Rectal smooth muscle tissue (tissue), 1 donor: ENCODE measurements at regions not wholly inside any gene's neighbourhood (a gene's known extent, or its start where the extent isn't known, plus 50 kb on each side); places are given as distances from the start of the nearest gene placed in this dataset.
"Not testable (repeated sequence)": the region's sequence is repeated elsewhere in the genome, so short reads cannot be mapped to it uniquely, and the experiment has no call there.

Experiments
- H3K27ac ChIP-seq: one replicate; pipeline ENCODE4 v1.7.0; 2013; ENCODE audit warnings: low read depth, low read length, inconsistent platforms
- H3K27me3 ChIP-seq: one replicate; pipeline ENCODE4 v1.7.0; 2013; ENCODE audit warnings: low read length; ENCODE audit not compliant: control insufficient read depth, insufficient read depth
- H3K36me3 ChIP-seq: one replicate; pipeline ENCODE4 v1.7.0; 2013; ENCODE audit warnings: low read length; ENCODE audit not compliant: control insufficient read depth, insufficient read depth
- H3K4me1 ChIP-seq: one replicate; pipeline ENCODE4 v1.7.0; 2013; ENCODE audit warnings: low read length; ENCODE audit not compliant: control insufficient read depth, insufficient read depth
- H3K4me3 ChIP-seq: one replicate; pipeline ENCODE4 v1.7.0; 2013; ENCODE audit warnings: low read length
- H3K9ac ChIP-seq: one replicate; pipeline ENCODE4 v1.7.0; 2013; ENCODE audit warnings: low read length

GRCh38 chr5:1659100-1659981 lies 135.6 kb upstream of the LPCAT1 start:
- Histone ChIP-seq H3K4me1 (no peaks in the 10 kb centered on the region), H3K4me3 (no peak overlapping the region), H3K27ac (no peak overlapping the region), H3K27me3 (peaks cover 19% of the 10 kb centered on the region), H3K36me3 (no peaks in the 10 kb centered on the region), H3K9ac (no peak overlapping the region)

- no peaks in the 10 kb centered on the region for H3K4me1 ChIP-seq
- peaks cover 23% of the 10 kb centered on the region for H3K27me3 ChIP-seq
- H3K27ac ChIP-seq: no peak overlapping the region
- H3K9ac ChIP-seq: no peak overlapping the region
- H3K4me3 ChIP-seq: no peak overlapping the region
- no peaks in the 10 kb centered on the region for H3K36me3 ChIP-seq
Measured at GRCh38 chr5:1658665-1659064, 134.9 kb upstream of the LPCAT1 start.

GRCh38 chr5:1657161-1657741 lies 133.5 kb upstream of the LPCAT1 start:
- H3K36me3 ChIP-seq: no peaks in the 10 kb centered on the region
- H3K9ac ChIP-seq: no peak overlapping the region
- H3K4me3 ChIP-seq: no peak overlapping the region
- H3K27ac ChIP-seq: no peak overlapping the region
- peaks cover 25% of the 10 kb centered on the region for H3K27me3 ChIP-seq
- no peaks in the 10 kb centered on the region for H3K4me1 ChIP-seq

DNA sequence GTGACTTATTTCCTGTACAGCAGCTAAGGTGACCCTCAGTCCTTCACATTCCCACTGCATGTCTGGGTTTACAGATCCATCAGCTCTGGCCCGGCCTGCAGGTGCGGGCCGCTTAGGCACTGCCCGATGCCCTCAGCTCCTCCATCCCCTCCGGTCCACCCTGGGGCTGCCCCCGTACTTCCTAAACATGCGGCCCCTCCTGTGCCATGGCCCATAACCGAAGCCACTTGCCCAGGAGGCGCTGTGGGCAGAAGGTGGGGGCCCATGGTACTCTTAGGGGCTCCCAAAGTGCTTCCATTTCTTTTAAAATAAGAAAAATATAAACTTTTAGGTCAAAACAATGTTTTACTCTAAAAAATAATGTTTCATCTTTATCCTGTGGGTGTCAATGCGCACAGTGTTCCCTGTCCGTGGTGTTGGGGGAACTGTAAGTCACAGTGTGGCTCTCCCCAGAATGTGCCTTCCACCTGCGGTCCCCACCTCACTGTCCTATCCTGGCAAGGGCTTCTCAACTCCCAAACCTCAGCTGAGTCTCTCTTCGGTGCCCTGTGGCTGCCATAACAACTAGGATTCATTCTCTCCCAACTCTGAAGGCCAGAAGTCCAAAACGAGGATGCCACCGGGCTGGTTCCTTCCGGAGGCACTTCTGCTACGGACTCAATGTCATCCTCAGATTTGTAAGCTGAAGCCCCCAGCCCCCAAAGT lies 132.7 kb upstream of the LPCAT1 start:
- no peaks in the 10 kb centered on the region for H3K4me1 ChIP-seq
- H3K4me3 ChIP-seq: no peak overlapping the region
- no peaks in the 10 kb centered on the region for H3K36me3 ChIP-seq
- H3K27ac ChIP-seq: no peak overlapping the region
- peaks cover 22% of the 10 kb centered on the region for H3K27me3 ChIP-seq
- H3K9ac ChIP-seq: no peak overlapping the region

- peaks cover 22% of the 10 kb centered on the region for H3K27me3 ChIP-seq
- no peak overlapping the region for H3K27ac ChIP-seq
- no peaks in the 10 kb centered on the region for H3K36me3 ChIP-seq
- no peaks in the 10 kb centered on the region for H3K4me1 ChIP-seq
- H3K4me3 ChIP-seq: no peak overlapping the region
- no peak overlapping the region for H3K9ac ChIP-seq
Measured at GRCh38 chr5:1655496-1656270, 131.9 kb upstream of the LPCAT1 start.

GRCh38 chr5:1654786-1655495 lies 131.2 kb upstream of the LPCAT1 start:
- H3K27ac ChIP-seq: no peak overlapping the region
- H3K4me1 ChIP-seq: no peaks in the 10 kb centered on the region
- H3K36me3 ChIP-seq: no peaks in the 10 kb centered on the region
- peaks cover 22% of the 10 kb centered on the region for H3K27me3 ChIP-seq
- no peak overlapping the region for H3K9ac ChIP-seq
- H3K4me3 ChIP-seq: no peak overlapping the region

GRCh38 chr5:1653698-1654651 lies 130.2 kb upstream of the LPCAT1 start:
- H3K36me3 ChIP-seq, H3K4me3 ChIP-seq, H3K27ac ChIP-seq, H3K4me1 ChIP-seq, H3K9ac ChIP-seq: not testable (repeated sequence)
- H3K27me3 ChIP-seq: peaks cover 22% of the 10 kb centered on the region

GRCh38 chr5:1652873-1653697 lies 129.3 kb upstream of the LPCAT1 start:
- no peak overlapping the region for H3K4me3 ChIP-seq
- H3K36me3 ChIP-seq: no peaks in the 10 kb centered on the region
- no peak overlapping the region for H3K9ac ChIP-seq
- H3K27me3 ChIP-seq: peaks cover 22% of the 10 kb centered on the region
- H3K4me1 ChIP-seq: no peaks in the 10 kb centered on the region
- H3K27ac ChIP-seq: no peak overlapping the region

DNA sequence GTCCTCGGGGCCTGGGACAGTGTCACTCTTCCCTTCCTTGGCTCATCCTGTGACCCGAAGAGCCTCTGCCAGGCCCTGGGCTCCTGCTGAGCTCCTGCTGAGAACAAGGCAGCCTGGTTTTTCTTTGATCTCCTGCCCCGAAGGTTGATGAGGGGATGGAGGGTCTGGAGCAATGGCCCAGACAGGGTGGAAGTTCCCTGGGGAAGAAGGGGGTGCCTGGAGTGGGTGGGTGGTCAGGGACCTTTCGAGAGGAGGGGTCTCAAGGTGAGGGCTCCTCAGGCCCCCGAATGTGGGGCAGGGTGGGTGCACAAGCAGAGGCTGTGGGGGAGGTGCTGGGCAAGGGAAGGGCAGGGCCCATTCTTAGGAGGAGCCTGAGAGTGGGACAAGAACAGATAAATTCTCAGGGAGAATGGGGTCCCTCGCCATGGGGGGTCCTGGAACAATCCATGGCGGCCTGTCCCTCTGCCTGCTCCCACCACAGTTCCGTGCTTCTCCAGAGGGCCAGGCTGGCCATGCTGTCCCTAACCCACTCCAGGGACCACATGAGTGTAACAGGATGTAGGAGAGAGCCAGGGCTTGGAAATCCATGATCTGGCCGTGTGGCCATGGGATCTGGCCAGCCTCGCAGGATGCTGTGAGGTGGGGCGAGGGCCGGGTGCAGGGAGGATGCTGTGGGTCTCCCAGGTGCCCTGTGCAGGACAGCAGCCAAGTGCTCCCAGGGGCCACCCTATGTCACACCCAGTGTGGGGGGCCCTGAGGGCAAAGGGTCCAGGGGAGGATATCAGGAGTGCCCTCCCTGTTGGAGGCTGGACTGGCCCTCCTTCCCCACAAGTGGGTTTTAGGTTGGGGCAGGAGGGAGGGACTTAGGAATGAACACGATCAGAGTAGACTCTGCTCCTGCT lies 128.5 kb upstream of the LPCAT1 start:
- Histone ChIP-seq H3K9ac (no peak overlapping the region), H3K4me3 (no peak overlapping the region), H3K36me3 (no peaks in the 10 kb centered on the region), H3K27ac (no peak overlapping the region), H3K27me3 (peaks cover 22% of the 10 kb centered on the region), H3K4me1 (no peaks in the 10 kb centered on the region)

DNA sequence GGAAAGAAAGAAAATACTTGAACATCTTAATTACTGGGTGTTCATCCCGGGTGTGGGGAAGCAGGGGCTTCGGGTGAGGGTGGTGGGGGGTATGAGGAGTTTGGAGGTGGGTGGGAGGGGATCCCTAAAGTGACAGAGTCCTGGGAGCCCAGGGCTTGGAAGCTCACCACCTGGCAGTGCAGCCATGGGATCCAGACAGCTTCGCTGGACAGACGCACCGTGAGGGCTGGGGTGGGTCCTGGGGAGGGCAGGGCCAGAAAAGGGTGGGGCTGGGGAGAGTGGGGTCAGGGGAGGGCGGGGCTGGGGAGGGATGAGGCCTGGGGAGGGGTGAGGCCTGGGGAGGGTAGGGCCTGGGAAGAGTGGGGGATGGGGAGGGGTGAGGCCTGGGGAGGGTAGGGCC lies 127.5 kb upstream of the LPCAT1 start:
- H3K27ac ChIP-seq: no peak overlapping the region
- H3K4me1 ChIP-seq: no peaks in the 10 kb centered on the region
- peaks cover 22% of the 10 kb centered on the region for H3K27me3 ChIP-seq

More for the DNA sequence above, 127.5 kb upstream of the LPCAT1 start:
- Histone ChIP-seq H3K4me3 (no peak overlapping the region), H3K36me3 (no peaks in the 10 kb centered on the region), H3K9ac (no peak overlapping the region)
